Upper lobe of left lung (tissue), 6 donors: ENCODE measurements at regions not wholly inside any gene's neighbourhood (a gene's known extent, or its start where the extent isn't known, plus 50 kb on each side); places are given as distances from the start of the nearest gene placed in this dataset.

Experiments
- ATAC-seq, 2 donors: fragments of 200-7000 bp; cut with Tn5 transposase; one replicate each; pipeline ENCODE4 v1.9.1; 2022; ENCODE audit warnings: mild to moderate bottlenecking in 2 of 2, moderate library complexity in 2 of 2; ENCODE audit not compliant: low FRiP score in 2 of 2
- DNase-seq, 2 donors: peaks; one replicate each; pipeline ENCODE4 v3.0.0-alpha.2; 2019 to 2020
- H3K27ac ChIP-seq, 4 donors: fragments of 200-600 bp; sonication (generic); one replicate each; pipeline ENCODE4 v1.5.1; 2016 to 2019
- H3K27me3 ChIP-seq, 4 donors: fragments of 200-600 bp; sonication (generic); one replicate each; pipeline ENCODE4 v1.5.1; 2017 to 2019
- H3K36me3 ChIP-seq, 4 donors: fragments of 200-600 bp; sonication (generic); one replicate each; pipeline ENCODE4 v1.5.1; 2016 to 2019
- H3K4me1 ChIP-seq, 4 donors: fragments of 200-600 bp; sonication (generic); one replicate each; pipeline ENCODE4 v1.5.1; 2018 to 2019
- H3K4me3 ChIP-seq, 4 donors: fragments of 200-600 bp; sonication (generic); one replicate each; pipeline ENCODE4 v1.5.1; 2017 to 2019; ENCODE audit warnings: mild to moderate bottlenecking in 2 of 4, moderate library complexity in 1 of 4
- H3K9me3 ChIP-seq, 4 donors: fragments of 200-600 bp; sonication (generic); one replicate each; pipeline ENCODE4 v1.5.1; 2018 to 2019
- CTCF ChIP-seq, 6 experiments: fragments of 450-650 bp in 4 of 6; fragments of 200-600 bp in 2 of 6; sonication (generic) in 2 of 6; IDR thresholded peaks; one replicate each; pipeline ENCODE4 v1.5.1; 2016 to 2019; ENCODE audit warnings: antibody characterized with exemption in 6 of 6
- EP300 ChIP-seq, 4 donors: sonication (generic); formaldehyde crosslinking; IDR thresholded peaks; one replicate each; pipeline ENCODE4 v1.5.1; 2017; ENCODE audit warnings: antibody characterized with exemption in 4 of 4, control low read depth in 2 of 4
- POLR2A ChIP-seq, 4 donors: fragments of 450-650 bp; IDR thresholded peaks; one replicate each; pipeline ENCODE4 v1.5.1; 2016 to 2017; ENCODE audit warnings: antibody characterized with exemption in 4 of 4, mild to moderate bottlenecking in 2 of 4
- POLR2AphosphoS5 ChIP-seq, 2 donors: sonication (generic); formaldehyde crosslinking; IDR thresholded peaks; one replicate each; pipeline ENCODE4 v1.5.1; 2017; ENCODE audit warnings: antibody characterized with exemption in 2 of 2
- WGBS, 2 donors: methylation state at CpG; one replicate each; pipeline ENCODE4 v1.1.5; 2017 to 2018; 5-methylcytosine and 5-hydroxymethylcytosine counted together
- donor health status: DM: no; HTN: no; CAD: no; lungs with moderate emphysema.
- donor health status: DM: no; HTN: yes; CAD: no; lungs with severe emphysema.

- TF ChIP-seq CTCF (IDR thresholded peaks at IDR 0.05) (no peak), POLR2AphosphoS5 (IDR thresholded peaks at IDR 0.05) (no peak), POLR2A (IDR thresholded peaks at IDR 0.05) (no peak), EP300 (IDR thresholded peaks at IDR 0.05) (no peak)
- Histone ChIP-seq H3K4me3 (no peak overlapping the region), H3K4me1 (no peaks in the 10 kb centered on the region), H3K36me3 (no peaks in the 10 kb centered on the region), H3K9me3 (no peaks in the 10 kb centered on the region), H3K27ac (no peak overlapping the region), H3K27me3 (no peaks in the 10 kb centered on the region)
- WGBS, 2 donors, result 55 to 56% methylated on average over 6 of the region's 6 CpGs
- ATAC-seq (no peak), DNase-seq (no peak)
These were observed 99.6 kb upstream of the CACNA1E start for GRCh38 chr1:181383695-181384094.

- no peak overlapping the region for H3K4me3 ChIP-seq
- no peaks in the 10 kb centered on the region for H3K4me1 ChIP-seq
- no peaks in the 10 kb centered on the region for H3K36me3 ChIP-seq
- no peaks in the 10 kb centered on the region for H3K9me3 ChIP-seq
- 50 to 74% methylated on average over 2 of the region's 2 CpGs for WGBS, 2 donors
- ATAC-seq, result no peak
- no peak for DNase-seq
- no peaks in the 10 kb centered on the region for H3K27me3 ChIP-seq
- H3K27ac ChIP-seq, result no peak overlapping the region
- TF ChIP-seq EP300 (IDR thresholded peaks at IDR 0.05), result no peak
These were observed 97.0 kb upstream of the CACNA1E start for GRCh38 chr1:181386340-181386739.

GRCh38 chr1:181386951-181387350 lies 96.4 kb upstream of the CACNA1E start:
- H3K4me1 ChIP-seq, result no peaks in the 10 kb centered on the region
- WGBS, 2 donors, result 63 to 76% methylated on average over 5 to 6 of the region's 6 CpGs
- no peaks in the 10 kb centered on the region for H3K36me3 ChIP-seq
- no peak for TF ChIP-seq POLR2AphosphoS5 (IDR thresholded peaks at IDR 0.05)
- TF ChIP-seq CTCF (IDR thresholded peaks at IDR 0.05), result no peak
- no peak for TF ChIP-seq POLR2A (IDR thresholded peaks at IDR 0.05)
- H3K27ac ChIP-seq, result no peak overlapping the region
- no peak overlapping the region for H3K4me3 ChIP-seq
- no peak for ATAC-seq
- H3K27me3 ChIP-seq, result no peaks in the 10 kb centered on the region
- no peak for DNase-seq
- no peaks in the 10 kb centered on the region for H3K9me3 ChIP-seq

- Histone ChIP-seq H3K27me3 (no peaks in the 10 kb centered on the region), H3K4me1 (no peaks in the 10 kb centered on the region), H3K27ac (no peak overlapping the region), H3K4me3 (no peak overlapping the region), H3K36me3 (no peaks in the 10 kb centered on the region), H3K9me3 (no peaks in the 10 kb centered on the region)
- TF ChIP-seq CTCF (IDR thresholded peaks at IDR 0.05) (no peak), EP300 (IDR thresholded peaks at IDR 0.05) (no peak), POLR2A (IDR thresholded peaks at IDR 0.05) (no peak), POLR2AphosphoS5 (IDR thresholded peaks at IDR 0.05) (no peak)
- DNase-seq (no peak), ATAC-seq (no peak)
- WGBS, 2 donors, result 90 to 94% methylated on average over 4 of the region's 4 CpGs
These were observed 95.6 kb upstream of the CACNA1E start for GRCh38 chr1:181387702-181388101.

- H3K27ac ChIP-seq, result no peak overlapping the region
- H3K4me3 ChIP-seq, result no peak overlapping the region
- H3K36me3 ChIP-seq, result no peaks in the 10 kb centered on the region
- TF ChIP-seq POLR2A (IDR thresholded peaks at IDR 0.05), result no peak
- TF ChIP-seq EP300 (IDR thresholded peaks at IDR 0.05), result no peak
- no peak for TF ChIP-seq POLR2AphosphoS5 (IDR thresholded peaks at IDR 0.05)
- no peak for TF ChIP-seq CTCF (IDR thresholded peaks at IDR 0.05)
- WGBS, 2 donors, result 44 to 48% methylated on average over 8 of the region's 8 CpGs
- H3K27me3 ChIP-seq, result no peaks in the 10 kb centered on the region
- no peaks in the 10 kb centered on the region for H3K4me1 ChIP-seq
- ATAC-seq (no peak), DNase-seq (no peak)
- H3K9me3 ChIP-seq, result no peaks in the 10 kb centered on the region
These were observed 92.8 kb upstream of the CACNA1E start for GRCh38 chr1:181390410-181391077.
